IPS-NIHi7 (cell line): ENCODE measurements at regions not wholly inside any gene's neighbourhood (a gene's known extent, or its start where the extent isn't known, plus 50 kb on each side); places are given as distances from the start of the nearest gene placed in this dataset.

ENCODE experiments used
- DNase-seq: peaks from one replicate; pipeline ENCODE4 v3.0.0; 2012; ENCODE audit warnings: mixed read lengths; ENCODE audit errors: extremely low spot score

DNA sequence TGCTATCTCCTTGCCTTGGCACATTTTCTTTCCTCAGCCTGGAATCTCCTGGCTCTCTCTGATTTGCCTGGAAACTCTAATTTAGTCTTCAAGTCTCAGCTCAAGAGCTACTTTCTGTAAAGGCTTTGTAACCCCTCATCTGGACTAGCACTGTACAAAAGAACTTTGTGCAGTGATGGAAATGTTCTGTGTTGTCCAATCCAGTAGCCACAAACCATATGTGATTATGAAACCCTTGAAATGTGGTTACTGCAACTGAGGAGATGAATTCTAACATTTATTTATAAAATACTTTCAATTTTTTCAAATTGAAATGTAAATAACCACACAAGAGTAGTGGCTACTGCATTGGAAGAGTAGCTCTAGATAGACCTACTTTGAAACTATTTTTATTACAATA lies 66.6 kb upstream of the HS3ST1 start:
- no peak for DNase-seq

GRCh38 chr4:11494232-11494631 lies 65.5 kb upstream of the HS3ST1 start:
- DNase-seq, result no peak

GRCh38 chr4:11489453-11490083 lies 60.9 kb upstream of the HS3ST1 start:
- DNase-seq, result no peak

DNA sequence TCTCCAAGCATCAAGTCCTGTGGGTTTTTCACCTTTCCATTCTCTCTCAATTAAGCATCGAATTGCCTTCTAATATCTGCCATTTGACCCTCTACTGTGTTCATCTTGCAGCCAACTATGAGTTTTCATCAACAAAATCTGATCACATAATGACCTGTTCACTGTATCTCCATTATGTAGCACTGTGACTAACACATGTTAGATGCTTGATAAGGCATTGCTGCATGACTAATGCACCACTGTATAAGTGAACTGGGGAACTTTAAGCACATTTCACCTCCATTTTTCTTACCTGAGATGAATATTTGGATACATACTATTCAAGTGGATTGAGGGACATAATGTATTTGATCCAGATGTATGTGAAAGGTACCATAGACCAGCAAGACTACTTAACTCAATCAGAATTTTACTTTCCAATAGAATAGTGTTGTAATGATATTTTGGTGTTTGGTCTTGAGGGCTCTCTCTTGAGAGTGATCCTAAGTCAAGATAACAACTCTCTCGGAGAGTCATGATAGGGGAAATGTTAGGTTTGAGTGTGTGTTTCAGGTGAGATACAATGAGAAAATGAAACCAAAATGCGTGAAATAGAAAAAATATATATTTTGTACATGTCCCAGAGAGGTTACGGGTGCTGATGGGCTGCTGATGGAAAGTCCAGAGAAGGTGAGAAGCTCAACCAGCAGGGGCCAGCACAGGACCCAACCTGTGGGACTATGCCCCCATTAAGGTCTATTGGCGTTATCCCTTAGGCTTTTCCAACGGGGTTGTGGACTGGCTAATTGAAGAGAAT lies 60.2 kb upstream of the HS3ST1 start:
- no peak for DNase-seq

DNA sequence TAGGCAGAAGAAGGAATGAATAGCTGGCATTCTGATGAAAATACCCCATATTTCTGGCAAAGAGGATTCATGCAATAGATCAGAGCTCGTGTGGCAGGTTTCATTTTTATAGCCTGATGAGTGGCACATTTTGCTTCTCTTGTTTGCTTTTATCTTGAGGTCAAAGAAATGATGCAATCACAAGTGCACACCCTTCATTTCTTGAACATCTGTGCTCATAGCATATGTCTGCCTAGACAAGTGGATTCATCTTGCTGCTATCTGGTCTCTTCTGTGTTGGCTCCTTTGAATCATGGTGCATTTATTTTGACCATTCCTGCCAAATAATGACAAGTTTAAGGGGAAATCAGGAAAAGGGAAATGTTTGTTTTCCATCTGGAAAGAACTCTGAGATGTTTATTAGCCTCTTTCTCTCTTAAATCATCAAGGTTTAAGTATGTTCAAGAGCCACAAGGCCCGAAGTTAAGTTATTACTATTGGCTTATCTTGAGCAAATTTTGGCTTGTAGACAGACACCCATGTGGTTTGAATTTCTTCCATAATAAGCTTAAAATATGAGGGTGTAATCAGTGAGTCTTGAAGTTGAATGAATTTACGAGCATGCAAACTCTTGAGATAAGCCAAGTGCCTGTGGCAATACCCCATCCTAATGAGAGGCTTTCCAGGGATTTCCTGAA lies 59.3 kb upstream of the HS3ST1 start:
- no peak for DNase-seq

GRCh38 chr4:11487139-11487538 lies 58.4 kb upstream of the HS3ST1 start:
- DNase-seq, result no peak

- DNase-seq, result no peak
Measured at GRCh38 chr4:11485926-11486325, 57.2 kb upstream of the HS3ST1 start.

- no peak for DNase-seq
Measured at GRCh38 chr4:11484531-11484930, 55.8 kb upstream of the HS3ST1 start.

GRCh38 chr4:11483046-11483445 lies 54.4 kb upstream of the HS3ST1 start:
- DNase-seq, result no peak

GRCh38 chr4:11480683-11481082 lies 52.0 kb upstream of the HS3ST1 start:
- DNase-seq, result no peak
